ENCODE measurements at regions not wholly inside any gene's neighbourhood (a gene's known extent, or its start where the extent isn't known, plus 50 kb on each side); places are given as distances from the start of the nearest gene placed in this dataset.

GRCh38 chr11:45527898-45528297 is 137.5 kb downstream of the CHST1 start:
- no peak for DNase-seq (ENCODE audit: low read depth)
- no peak for TF ChIP-seq CTCF (IDR thresholded peaks at IDR 0.05; ENCODE audit: control insufficient read depth, extremely low read depth, insufficient read depth)
- H3K4me3 ChIP-seq (ENCODE audit: low read depth, low read length): no peak overlapping the region

- H3K4me3 ChIP-seq (ENCODE audit: low read depth, low read length): no peak overlapping the region
- no peak for TF ChIP-seq CTCF (IDR thresholded peaks at IDR 0.05; ENCODE audit: control insufficient read depth, extremely low read depth, insufficient read depth)
- DNase-seq (ENCODE audit: low read depth): no peak
Observed at GRCh38 chr11:45525393-45525792, 140.0 kb downstream of the CHST1 start.

GRCh38 chr11:45523760-45524159 is 141.7 kb downstream of the CHST1 start:
- no peak overlapping the region for H3K4me3 ChIP-seq (ENCODE audit: low read depth, low read length)
- TF ChIP-seq CTCF (IDR thresholded peaks at IDR 0.05; ENCODE audit: control insufficient read depth, extremely low read depth, insufficient read depth): no peak
- no peak for DNase-seq (ENCODE audit: low read depth)

- no peak for DNase-seq (ENCODE audit: low read depth)
- no peak for TF ChIP-seq CTCF (IDR thresholded peaks at IDR 0.05; ENCODE audit: control insufficient read depth, extremely low read depth, insufficient read depth)
- no peak overlapping the region for H3K4me3 ChIP-seq (ENCODE audit: low read depth, low read length)
Observed at GRCh38 chr11:45518833-45519535, 146.4 kb downstream of the CHST1 start.

GRCh38 chr11:45518141-45518832 is 147.1 kb downstream of the CHST1 start:
- no peak for DNase-seq (ENCODE audit: low read depth)
- no peak overlapping the region for H3K4me3 ChIP-seq (ENCODE audit: low read depth, low read length)
- TF ChIP-seq CTCF (IDR thresholded peaks at IDR 0.05; ENCODE audit: control insufficient read depth, extremely low read depth, insufficient read depth): no peak

- no peak for TF ChIP-seq CTCF (IDR thresholded peaks at IDR 0.05; ENCODE audit: control insufficient read depth, extremely low read depth, insufficient read depth)
- no peak for DNase-seq (ENCODE audit: low read depth)
- no peak overlapping the region for H3K4me3 ChIP-seq (ENCODE audit: low read depth, low read length)
Observed at GRCh38 chr11:45517171-45517770, 148.2 kb downstream of the CHST1 start.

Measured in LNCaP clone FGC (cell line).